HG03060 (cell line): ENCODE measurements at regions not wholly inside any gene's neighbourhood (a gene's known extent, or its start where the extent isn't known, plus 50 kb on each side); places are given as distances from the start of the nearest gene placed in this dataset.

Source experiments
- ATAC-seq: cut with Tn5 transposase; IDR thresholded peaks from one replicate; pipeline ENCODE4 v1.9.1; 2021; ENCODE audit warnings: low read depth, moderate number of reproducible peaks; ENCODE audit not compliant: unreplicated experiment

- no peak for ATAC-seq
These were observed 140.3 kb downstream of the TMEM30B start for GRCh38 chr14:61140872-61141271.

- ATAC-seq = no peak
These were observed 140.9 kb downstream of the TMEM30B start for GRCh38 chr14:61140271-61140670.

GRCh38 chr14:61139006-61139599 is 142.0 kb downstream of the TMEM30B start:
- ATAC-seq = no peak

- ATAC-seq = no peak
These were observed 148.2 kb downstream of the TMEM30B start for GRCh38 chr14:61132894-61133293.

- ATAC-seq = no peak
These were observed 148.8 kb downstream of the TMEM30B start for GRCh38 chr14:61132336-61132735.

- ATAC-seq = no peak
These were observed 149.6 kb downstream of the SLC38A6 start for GRCh38 chr14:61130512-61131260.

GRCh38 chr14:61129168-61129745 is 148.2 kb downstream of the SLC38A6 start:
- no peak for ATAC-seq

- no peak for ATAC-seq
These were observed 147.5 kb downstream of the SLC38A6 start for GRCh38 chr14:61128382-61129167.

GRCh38 chr14:61126603-61127498 is 145.8 kb downstream of the SLC38A6 start:
- no peak for ATAC-seq

GRCh38 chr14:61125867-61126572 is 145.0 kb downstream of the SLC38A6 start:
- ATAC-seq = no peak

- no peak for ATAC-seq
These were observed 144.2 kb downstream of the SLC38A6 start for GRCh38 chr14:61125041-61125866.

- ATAC-seq = no peak
These were observed 141.8 kb downstream of the SLC38A6 start for GRCh38 chr14:61122862-61123261.

GRCh38 chr14:61121355-61121787 is 140.3 kb downstream of the SLC38A6 start:
- peak; percentile 57 for ATAC-seq

GRCh38 chr14:61120576-61120975 is 139.5 kb downstream of the SLC38A6 start:
- ATAC-seq = no peak

GRCh38 chr14:61119006-61119405 is 138.0 kb downstream of the SLC38A6 start:
- no peak for ATAC-seq

- no peak for ATAC-seq
These were observed 135.3 kb downstream of the SLC38A6 start for GRCh38 chr14:61116369-61116768.

- no peak for ATAC-seq
These were observed 132.6 kb downstream of the SLC38A6 start for GRCh38 chr14:61113561-61114225.

GRCh38 chr14:61112506-61112905 is 131.5 kb downstream of the SLC38A6 start:
- no peak for ATAC-seq
